Skeletal muscle tissue (tissue), 3 donors: ENCODE measurements at regions not wholly inside any gene's neighbourhood (a gene's known extent, or its start where the extent isn't known, plus 50 kb on each side); places are given as distances from the start of the nearest gene placed in this dataset.

Experiments
- H3K27ac ChIP-seq: one replicate; pipeline ENCODE4 v1.7.0; 2013; ENCODE audit warnings: mild to moderate bottlenecking, low read depth, low read length, inconsistent platforms
- H3K27me3 ChIP-seq, 3 donors: one replicate each; pipeline ENCODE4 v1.7.0; 2013; ENCODE audit warnings: low read length in 3 of 3; ENCODE audit not compliant: control insufficient read depth in 3 of 3, insufficient read depth in 3 of 3
- H3K36me3 ChIP-seq, 3 donors: one replicate each; pipeline ENCODE4 v1.7.0; 2013; ENCODE audit warnings: low read length in 3 of 3; ENCODE audit not compliant: control insufficient read depth in 3 of 3, insufficient read depth in 3 of 3
- H3K4me1 ChIP-seq, 3 donors: one replicate each; pipeline ENCODE4 v1.7.0; 2013; ENCODE audit warnings: low read length in 3 of 3, mild to moderate bottlenecking in 3 of 3; ENCODE audit not compliant: control insufficient read depth in 3 of 3, insufficient read depth in 3 of 3
- H3K4me3 ChIP-seq, 3 donors: one replicate each; pipeline ENCODE4 v1.7.0; 2013; ENCODE audit warnings: low read length in 3 of 3
- H3K9ac ChIP-seq, 3 donors: one replicate each; pipeline ENCODE4 v1.7.0; 2013; ENCODE audit warnings: low read length in 3 of 3, mild to moderate bottlenecking in 3 of 3, moderate library complexity in 2 of 3, low read depth in 1 of 3
- H3K9me3 ChIP-seq, 3 donors: one replicate each; pipeline ENCODE4 v1.7.0; 2013; ENCODE audit warnings: low read length in 3 of 3; ENCODE audit not compliant: control insufficient read depth in 3 of 3
- donor health status: Osteomylitis.

DNA sequence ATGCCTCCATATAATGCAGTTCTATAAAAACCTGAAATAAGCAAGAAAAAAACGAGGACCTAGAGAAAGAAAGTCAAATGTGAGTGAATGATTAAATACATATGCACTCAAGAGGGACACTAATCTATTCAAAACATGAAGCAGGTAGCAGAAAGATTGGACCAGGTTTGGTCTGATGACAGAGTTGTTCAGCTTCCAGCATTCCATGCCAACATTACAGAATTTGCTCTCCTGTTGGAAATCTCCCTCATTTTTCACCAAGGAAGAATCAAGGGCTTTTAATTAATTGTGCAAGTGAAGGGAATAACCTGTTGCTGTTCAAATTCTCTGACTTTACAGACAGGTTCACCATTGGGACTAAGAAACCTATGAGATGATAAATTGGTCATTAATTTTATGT lies 379.0 kb upstream of the RASGEF1B start:
- Histone ChIP-seq H3K27ac (no peak overlapping the region), H3K36me3 (no peaks in the 10 kb centered on the region), H3K4me1 (no peaks in the 10 kb centered on the region), H3K9me3 (no peaks in the 10 kb centered on the region), H3K27me3 (no peaks in the 10 kb centered on the region), H3K9ac (no peak overlapping the region), H3K4me3 (no peak overlapping the region)

DNA sequence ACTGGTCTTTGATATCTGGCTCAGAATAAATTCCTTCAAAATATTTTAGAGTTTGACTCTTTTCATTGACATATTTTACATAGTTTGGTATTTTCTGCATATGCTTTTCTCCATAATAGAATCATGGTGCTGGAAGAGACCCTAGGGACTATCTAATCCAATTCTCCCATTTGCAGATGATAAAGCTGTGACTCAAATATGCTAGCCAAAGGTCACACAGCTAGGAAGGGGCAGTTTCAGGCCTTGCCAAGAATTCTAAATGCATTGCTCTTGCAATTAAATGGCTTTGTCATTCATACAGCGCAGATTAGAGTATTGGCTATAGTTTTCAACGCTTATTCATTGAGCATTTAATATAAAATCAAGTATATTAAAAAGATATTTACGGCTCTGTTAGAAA lies 374.1 kb upstream of the RASGEF1B start:
- H3K4me1 ChIP-seq, result no peaks in the 10 kb centered on the region

GRCh38 chr4:81845273-81845672 lies 373.6 kb upstream of the RASGEF1B start:
- no peak overlapping the region for H3K9ac ChIP-seq
- H3K27me3 ChIP-seq, result no peaks in the 10 kb centered on the region
- H3K27ac ChIP-seq, result no peak overlapping the region
- no peaks in the 10 kb centered on the region for H3K36me3 ChIP-seq
- no peaks in the 10 kb centered on the region for H3K9me3 ChIP-seq
- H3K4me3 ChIP-seq, result no peak overlapping the region
- H3K4me1 ChIP-seq, result no peaks in the 10 kb centered on the region

More for the DNA sequence above, 374.1 kb upstream of the RASGEF1B start:
- Histone ChIP-seq H3K4me3 (no peak overlapping the region), H3K27me3 (no peaks in the 10 kb centered on the region), H3K9ac (no peak overlapping the region), H3K27ac (no peak overlapping the region), H3K36me3 (no peaks in the 10 kb centered on the region), H3K9me3 (no peaks in the 10 kb centered on the region)

- H3K9ac ChIP-seq, result no peak overlapping the region
- H3K27ac ChIP-seq, result no peak overlapping the region
- no peaks in the 10 kb centered on the region for H3K27me3 ChIP-seq
- H3K9me3 ChIP-seq, result no peaks in the 10 kb centered on the region
- H3K4me1 ChIP-seq, result no peaks in the 10 kb centered on the region
- no peaks in the 10 kb centered on the region for H3K36me3 ChIP-seq
- H3K4me3 ChIP-seq, result no peak overlapping the region
Measured at GRCh38 chr4:81844717-81845116, 373.0 kb upstream of the RASGEF1B start.

- Histone ChIP-seq H3K4me1 (no peaks in the 10 kb centered on the region), H3K9me3 (no peaks in the 10 kb centered on the region), H3K27me3 (no peaks in the 10 kb centered on the region), H3K36me3 (no peaks in the 10 kb centered on the region), H3K27ac (no peak overlapping the region), H3K4me3 (no peak overlapping the region), H3K9ac (no peak overlapping the region)
Measured at GRCh38 chr4:81839347-81840042, 367.8 kb upstream of the RASGEF1B start.

- Histone ChIP-seq H3K27me3 (no peaks in the 10 kb centered on the region), H3K4me1 (no peaks in the 10 kb centered on the region), H3K27ac (no peak overlapping the region), H3K9ac (no peak overlapping the region), H3K36me3 (no peaks in the 10 kb centered on the region), H3K9me3 (no peaks in the 10 kb centered on the region), H3K4me3 (no peak overlapping the region)
Measured at GRCh38 chr4:81838586-81838985, 366.9 kb upstream of the RASGEF1B start.

GRCh38 chr4:81836716-81837115 lies 365.0 kb upstream of the RASGEF1B start:
- H3K27me3 ChIP-seq, result no peaks in the 10 kb centered on the region
- no peaks in the 10 kb centered on the region for H3K4me1 ChIP-seq
- H3K9me3 ChIP-seq, result no peaks in the 10 kb centered on the region
- H3K9ac ChIP-seq, result no peak overlapping the region
- no peak overlapping the region for H3K27ac ChIP-seq
- no peak overlapping the region for H3K4me3 ChIP-seq
- H3K36me3 ChIP-seq, result no peaks in the 10 kb centered on the region

DNA sequence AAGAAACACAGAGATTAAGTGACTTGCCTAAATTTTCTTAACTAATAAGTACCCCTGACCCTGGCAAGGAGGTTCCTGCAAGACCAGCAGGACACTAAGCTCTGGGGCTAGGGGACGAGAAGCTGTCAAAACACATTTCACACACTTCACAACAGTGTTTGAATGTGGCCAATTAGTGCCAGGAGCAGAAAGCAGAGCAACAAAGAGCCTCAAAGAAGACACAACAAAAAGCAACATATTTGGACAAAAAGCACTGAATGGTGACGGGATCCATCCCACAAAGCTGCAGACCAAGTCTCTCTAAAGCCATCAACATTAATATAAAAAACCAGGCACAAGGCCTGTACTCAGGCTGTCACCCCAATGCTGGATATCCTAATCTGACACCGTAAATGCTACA lies 361.9 kb upstream of the RASGEF1B start:
- Histone ChIP-seq H3K9ac (no peak overlapping the region), H3K36me3 (no peaks in the 10 kb centered on the region), H3K27me3 (no peaks in the 10 kb centered on the region), H3K4me1 (no peaks in the 10 kb centered on the region), H3K9me3 (no peaks in the 10 kb centered on the region), H3K27ac (no peak overlapping the region), H3K4me3 (no peak overlapping the region)

- Histone ChIP-seq H3K4me3 (no peak overlapping the region), H3K36me3 (no peaks in the 10 kb centered on the region), H3K27ac (no peak overlapping the region), H3K9ac (no peak overlapping the region), H3K27me3 (no peaks in the 10 kb centered on the region), H3K4me1 (no peaks in the 10 kb centered on the region), H3K9me3 (no peaks in the 10 kb centered on the region)
Measured at GRCh38 chr4:81828991-81829390, 357.3 kb upstream of the RASGEF1B start.

- no peak overlapping the region for H3K9ac ChIP-seq
- no peaks in the 10 kb centered on the region for H3K36me3 ChIP-seq
- H3K9me3 ChIP-seq, result no peaks in the 10 kb centered on the region
- no peaks in the 10 kb centered on the region for H3K27me3 ChIP-seq
- no peak overlapping the region for H3K4me3 ChIP-seq
- H3K27ac ChIP-seq, result no peak overlapping the region
- H3K4me1 ChIP-seq, result no peaks in the 10 kb centered on the region
Measured at GRCh38 chr4:81827577-81828202, 356.0 kb upstream of the RASGEF1B start.
